ENCODE measurements at regions not wholly inside any gene's neighbourhood (a gene's known extent, or its start where the extent isn't known, plus 50 kb on each side); places are given as distances from the start of the nearest gene placed in this dataset.

DNA sequence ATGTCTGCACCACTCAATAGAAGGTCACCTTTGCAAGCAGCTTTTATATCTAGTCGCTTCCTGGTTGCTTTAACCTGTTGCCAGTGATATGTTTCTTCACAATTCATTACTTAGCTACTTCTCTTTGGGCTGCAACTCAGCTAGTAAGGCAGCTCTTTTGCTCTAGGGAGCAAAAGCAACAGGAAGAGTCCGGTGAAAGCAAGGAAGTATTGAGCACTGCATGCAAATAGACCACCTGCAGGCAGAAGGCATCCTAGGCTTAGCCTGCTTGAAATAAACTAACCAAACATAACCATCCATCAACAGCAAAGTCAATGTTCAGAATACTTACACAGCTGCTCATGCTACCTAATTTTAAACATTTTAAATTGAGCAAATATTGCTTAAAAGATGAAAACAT is 529.2 kb upstream of the LINC00305 start:
- TF ChIP-seq ZNF219 (CRISPR knock-in tag; IDR thresholded peaks at IDR 0.05; ENCODE audit: borderline replicate concordance), result no peak
- no peak for TF ChIP-seq GRHL2 (CRISPR knock-in tag; IDR thresholded peaks at IDR 0.05; ENCODE audit: insufficient replicate concordance, severe bottlenecking)
- no peak for TF ChIP-seq NFYB (CRISPR knock-in tag; conservative IDR thresholded peaks at IDR 0.05; ENCODE audit: low read depth)
- TF ChIP-seq, protein P1, sequence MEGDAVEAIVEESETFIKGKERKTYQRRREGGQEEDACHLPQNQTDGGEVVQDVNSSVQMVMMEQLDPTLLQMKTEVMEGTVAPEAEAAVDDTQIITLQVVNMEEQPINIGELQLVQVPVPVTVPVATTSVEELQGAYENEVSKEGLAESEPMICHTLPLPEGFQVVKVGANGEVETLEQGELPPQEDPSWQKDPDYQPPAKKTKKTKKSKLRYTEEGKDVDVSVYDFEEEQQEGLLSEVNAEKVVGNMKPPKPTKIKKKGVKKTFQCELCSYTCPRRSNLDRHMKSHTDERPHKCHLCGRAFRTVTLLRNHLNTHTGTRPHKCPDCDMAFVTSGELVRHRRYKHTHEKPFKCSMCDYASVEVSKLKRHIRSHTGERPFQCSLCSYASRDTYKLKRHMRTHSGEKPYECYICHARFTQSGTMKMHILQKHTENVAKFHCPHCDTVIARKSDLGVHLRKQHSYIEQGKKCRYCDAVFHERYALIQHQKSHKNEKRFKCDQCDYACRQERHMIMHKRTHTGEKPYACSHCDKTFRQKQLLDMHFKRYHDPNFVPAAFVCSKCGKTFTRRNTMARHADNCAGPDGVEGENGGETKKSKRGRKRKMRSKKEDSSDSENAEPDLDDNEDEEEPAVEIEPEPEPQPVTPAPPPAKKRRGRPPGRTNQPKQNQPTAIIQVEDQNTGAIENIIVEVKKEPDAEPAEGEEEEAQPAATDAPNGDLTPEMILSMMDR (IDR thresholded peaks at IDR 0.05), result no peak
- TF ChIP-seq, protein P2, sequence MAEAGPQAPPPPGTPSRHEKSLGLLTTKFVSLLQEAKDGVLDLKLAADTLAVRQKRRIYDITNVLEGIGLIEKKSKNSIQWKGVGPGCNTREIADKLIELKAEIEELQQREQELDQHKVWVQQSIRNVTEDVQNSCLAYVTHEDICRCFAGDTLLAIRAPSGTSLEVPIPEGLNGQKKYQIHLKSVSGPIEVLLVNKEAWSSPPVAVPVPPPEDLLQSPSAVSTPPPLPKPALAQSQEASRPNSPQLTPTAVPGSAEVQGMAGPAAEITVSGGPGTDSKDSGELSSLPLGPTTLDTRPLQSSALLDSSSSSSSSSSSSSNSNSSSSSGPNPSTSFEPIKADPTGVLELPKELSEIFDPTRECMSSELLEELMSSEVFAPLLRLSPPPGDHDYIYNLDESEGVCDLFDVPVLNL (CRISPR knock-in tag; IDR thresholded peaks at IDR 0.05; ENCODE audit: borderline replicate concordance, low read depth), result no peak
- TF ChIP-seq CREB1 (CRISPR knock-in tag; IDR thresholded peaks at IDR 0.05), result no peak
- TF ChIP-seq ELF4 (CRISPR knock-in tag; IDR thresholded peaks at IDR 0.05; ENCODE audit: low read depth), result no peak
- TF ChIP-seq SP1 (CRISPR knock-in tag; conservative IDR thresholded peaks at IDR 0.05), result no peak
- TF ChIP-seq PRRX2 (CRISPR knock-in tag; IDR thresholded peaks at IDR 0.05), result no peak
- TF ChIP-seq, protein P3, sequence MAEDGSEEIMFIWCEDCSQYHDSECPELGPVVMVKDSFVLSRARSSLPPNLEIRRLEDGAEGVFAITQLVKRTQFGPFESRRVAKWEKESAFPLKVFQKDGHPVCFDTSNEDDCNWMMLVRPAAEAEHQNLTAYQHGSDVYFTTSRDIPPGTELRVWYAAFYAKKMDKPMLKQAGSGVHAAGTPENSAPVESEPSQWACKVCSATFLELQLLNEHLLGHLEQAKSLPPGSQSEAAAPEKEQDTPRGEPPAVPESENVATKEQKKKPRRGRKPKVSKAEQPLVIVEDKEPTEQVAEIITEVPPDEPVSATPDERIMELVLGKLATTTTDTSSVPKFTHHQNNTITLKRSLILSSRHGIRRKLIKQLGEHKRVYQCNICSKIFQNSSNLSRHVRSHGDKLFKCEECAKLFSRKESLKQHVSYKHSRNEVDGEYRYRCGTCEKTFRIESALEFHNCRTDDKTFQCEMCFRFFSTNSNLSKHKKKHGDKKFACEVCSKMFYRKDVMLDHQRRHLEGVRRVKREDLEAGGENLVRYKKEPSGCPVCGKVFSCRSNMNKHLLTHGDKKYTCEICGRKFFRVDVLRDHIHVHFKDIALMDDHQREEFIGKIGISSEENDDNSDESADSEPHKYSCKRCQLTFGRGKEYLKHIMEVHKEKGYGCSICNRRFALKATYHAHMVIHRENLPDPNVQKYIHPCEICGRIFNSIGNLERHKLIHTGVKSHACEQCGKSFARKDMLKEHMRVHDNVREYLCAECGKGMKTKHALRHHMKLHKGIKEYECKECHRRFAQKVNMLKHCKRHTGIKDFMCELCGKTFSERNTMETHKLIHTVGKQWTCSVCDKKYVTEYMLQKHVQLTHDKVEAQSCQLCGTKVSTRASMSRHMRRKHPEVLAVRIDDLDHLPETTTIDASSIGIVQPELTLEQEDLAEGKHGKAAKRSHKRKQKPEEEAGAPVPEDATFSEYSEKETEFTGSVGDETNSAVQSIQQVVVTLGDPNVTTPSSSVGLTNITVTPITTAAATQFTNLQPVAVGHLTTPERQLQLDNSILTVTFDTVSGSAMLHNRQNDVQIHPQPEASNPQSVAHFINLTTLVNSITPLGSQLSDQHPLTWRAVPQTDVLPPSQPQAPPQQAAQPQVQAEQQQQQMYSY (CRISPR knock-in tag; IDR thresholded peaks at IDR 0.05), result no peak
- TF ChIP-seq, protein P4, sequence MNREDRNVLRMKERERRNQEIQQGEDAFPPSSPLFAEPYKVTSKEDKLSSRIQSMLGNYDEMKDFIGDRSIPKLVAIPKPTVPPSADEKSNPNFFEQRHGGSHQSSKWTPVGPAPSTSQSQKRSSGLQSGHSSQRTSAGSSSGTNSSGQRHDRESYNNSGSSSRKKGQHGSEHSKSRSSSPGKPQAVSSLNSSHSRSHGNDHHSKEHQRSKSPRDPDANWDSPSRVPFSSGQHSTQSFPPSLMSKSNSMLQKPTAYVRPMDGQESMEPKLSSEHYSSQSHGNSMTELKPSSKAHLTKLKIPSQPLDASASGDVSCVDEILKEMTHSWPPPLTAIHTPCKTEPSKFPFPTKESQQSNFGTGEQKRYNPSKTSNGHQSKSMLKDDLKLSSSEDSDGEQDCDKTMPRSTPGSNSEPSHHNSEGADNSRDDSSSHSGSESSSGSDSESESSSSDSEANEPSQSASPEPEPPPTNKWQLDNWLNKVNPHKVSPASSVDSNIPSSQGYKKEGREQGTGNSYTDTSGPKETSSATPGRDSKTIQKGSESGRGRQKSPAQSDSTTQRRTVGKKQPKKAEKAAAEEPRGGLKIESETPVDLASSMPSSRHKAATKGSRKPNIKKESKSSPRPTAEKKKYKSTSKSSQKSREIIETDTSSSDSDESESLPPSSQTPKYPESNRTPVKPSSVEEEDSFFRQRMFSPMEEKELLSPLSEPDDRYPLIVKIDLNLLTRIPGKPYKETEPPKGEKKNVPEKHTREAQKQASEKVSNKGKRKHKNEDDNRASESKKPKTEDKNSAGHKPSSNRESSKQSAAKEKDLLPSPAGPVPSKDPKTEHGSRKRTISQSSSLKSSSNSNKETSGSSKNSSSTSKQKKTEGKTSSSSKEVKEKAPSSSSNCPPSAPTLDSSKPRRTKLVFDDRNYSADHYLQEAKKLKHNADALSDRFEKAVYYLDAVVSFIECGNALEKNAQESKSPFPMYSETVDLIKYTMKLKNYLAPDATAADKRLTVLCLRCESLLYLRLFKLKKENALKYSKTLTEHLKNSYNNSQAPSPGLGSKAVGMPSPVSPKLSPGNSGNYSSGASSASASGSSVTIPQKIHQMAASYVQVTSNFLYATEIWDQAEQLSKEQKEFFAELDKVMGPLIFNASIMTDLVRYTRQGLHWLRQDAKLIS (CRISPR knock-in tag; IDR thresholded peaks at IDR 0.05; ENCODE audit: borderline replicate concordance), result no peak
- TF ChIP-seq TEAD1 (CRISPR knock-in tag; IDR thresholded peaks at IDR 0.05), result no peak
- TF ChIP-seq, protein P5, sequence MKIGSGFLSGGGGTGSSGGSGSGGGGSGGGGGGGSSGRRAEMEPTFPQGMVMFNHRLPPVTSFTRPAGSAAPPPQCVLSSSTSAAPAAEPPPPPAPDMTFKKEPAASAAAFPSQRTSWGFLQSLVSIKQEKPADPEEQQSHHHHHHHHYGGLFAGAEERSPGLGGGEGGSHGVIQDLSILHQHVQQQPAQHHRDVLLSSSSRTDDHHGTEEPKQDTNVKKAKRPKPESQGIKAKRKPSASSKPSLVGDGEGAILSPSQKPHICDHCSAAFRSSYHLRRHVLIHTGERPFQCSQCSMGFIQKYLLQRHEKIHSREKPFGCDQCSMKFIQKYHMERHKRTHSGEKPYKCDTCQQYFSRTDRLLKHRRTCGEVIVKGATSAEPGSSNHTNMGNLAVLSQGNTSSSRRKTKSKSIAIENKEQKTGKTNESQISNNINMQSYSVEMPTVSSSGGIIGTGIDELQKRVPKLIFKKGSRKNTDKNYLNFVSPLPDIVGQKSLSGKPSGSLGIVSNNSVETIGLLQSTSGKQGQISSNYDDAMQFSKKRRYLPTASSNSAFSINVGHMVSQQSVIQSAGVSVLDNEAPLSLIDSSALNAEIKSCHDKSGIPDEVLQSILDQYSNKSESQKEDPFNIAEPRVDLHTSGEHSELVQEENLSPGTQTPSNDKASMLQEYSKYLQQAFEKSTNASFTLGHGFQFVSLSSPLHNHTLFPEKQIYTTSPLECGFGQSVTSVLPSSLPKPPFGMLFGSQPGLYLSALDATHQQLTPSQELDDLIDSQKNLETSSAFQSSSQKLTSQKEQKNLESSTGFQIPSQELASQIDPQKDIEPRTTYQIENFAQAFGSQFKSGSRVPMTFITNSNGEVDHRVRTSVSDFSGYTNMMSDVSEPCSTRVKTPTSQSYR (CRISPR knock-in tag; IDR thresholded peaks at IDR 0.05), result no peak
